Osteocyte (in vitro differentiated cells): ENCODE measurements at regions not wholly inside any gene's neighbourhood (a gene's known extent, or its start where the extent isn't known, plus 50 kb on each side); places are given as distances from the start of the nearest gene placed in this dataset.

Experiments
- DNase-seq: peaks from one replicate; pipeline ENCODE4 v3.0.0; 2021; ENCODE audit warnings: mixed read lengths; ENCODE audit not compliant: unreplicated experiment; ENCODE audit errors: extremely low spot score
- H3K27ac Mint-ChIP-seq: one replicate; pipeline ENCODE4 v1.8.0; 2021; ENCODE audit warnings: mild to moderate bottlenecking, mixed read lengths; ENCODE audit not compliant: unreplicated experiment
- H3K27me3 Mint-ChIP-seq: one replicate; pipeline ENCODE4 v1.8.0; 2021; ENCODE audit warnings: mixed read lengths; ENCODE audit not compliant: unreplicated experiment
- H3K36me3 Mint-ChIP-seq: one replicate; pipeline ENCODE4 v1.8.0; 2021; ENCODE audit warnings: mixed read lengths; ENCODE audit not compliant: unreplicated experiment
- H3K4me1 Mint-ChIP-seq: one replicate; pipeline ENCODE4 v1.8.0; 2021; ENCODE audit warnings: mixed read lengths; ENCODE audit not compliant: unreplicated experiment
- H3K4me3 Mint-ChIP-seq: one replicate; pipeline ENCODE4 v1.8.0; 2021; ENCODE audit warnings: mild to moderate bottlenecking, moderate library complexity, mixed read lengths; ENCODE audit not compliant: unreplicated experiment
- H3K9me3 Mint-ChIP-seq: one replicate; pipeline ENCODE4 v1.8.0; 2021; ENCODE audit warnings: mixed read lengths; ENCODE audit not compliant: unreplicated experiment
- TF ChIP-seq, protein P1 (sequence below): fragments of 200-600 bp; sonication (generic); IDR thresholded peaks from 2 replicates; pipeline ENCODE4 v1.5.0; 2021; ENCODE audit warnings: antibody characterized with exemption, mild to moderate bottlenecking, moderate library complexity

DNA sequence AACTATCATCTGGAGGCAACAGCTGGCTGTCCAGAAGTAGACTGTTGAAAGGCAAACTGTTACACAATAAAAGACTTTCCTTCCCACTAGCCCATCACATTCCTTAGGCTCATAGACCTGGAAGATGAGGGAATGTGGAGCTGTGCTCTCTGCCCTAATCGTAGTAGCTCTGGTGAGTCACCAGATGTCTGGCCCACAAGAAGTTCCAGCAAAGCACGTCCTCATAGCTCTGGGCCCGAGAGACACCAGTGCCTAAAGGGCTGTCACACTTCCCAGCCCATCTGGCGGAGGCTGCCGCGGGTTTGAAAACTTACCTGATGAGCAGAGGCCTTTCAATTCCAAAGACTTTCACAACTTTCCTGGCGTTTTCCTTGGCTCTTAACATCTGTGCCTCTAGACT lies 81.7 kb upstream of the STOX2 start:
- Mint-ChIP-seq H3K27me3 (no peaks in the 10 kb centered on the region), H3K4me1 (no peaks in the 10 kb centered on the region), H3K9me3 (no peaks in the 10 kb centered on the region), H3K27ac (no peak overlapping the region), H3K4me3 (no peak overlapping the region), H3K36me3 (no peaks in the 10 kb centered on the region)
- TF ChIP-seq, protein P1, sequence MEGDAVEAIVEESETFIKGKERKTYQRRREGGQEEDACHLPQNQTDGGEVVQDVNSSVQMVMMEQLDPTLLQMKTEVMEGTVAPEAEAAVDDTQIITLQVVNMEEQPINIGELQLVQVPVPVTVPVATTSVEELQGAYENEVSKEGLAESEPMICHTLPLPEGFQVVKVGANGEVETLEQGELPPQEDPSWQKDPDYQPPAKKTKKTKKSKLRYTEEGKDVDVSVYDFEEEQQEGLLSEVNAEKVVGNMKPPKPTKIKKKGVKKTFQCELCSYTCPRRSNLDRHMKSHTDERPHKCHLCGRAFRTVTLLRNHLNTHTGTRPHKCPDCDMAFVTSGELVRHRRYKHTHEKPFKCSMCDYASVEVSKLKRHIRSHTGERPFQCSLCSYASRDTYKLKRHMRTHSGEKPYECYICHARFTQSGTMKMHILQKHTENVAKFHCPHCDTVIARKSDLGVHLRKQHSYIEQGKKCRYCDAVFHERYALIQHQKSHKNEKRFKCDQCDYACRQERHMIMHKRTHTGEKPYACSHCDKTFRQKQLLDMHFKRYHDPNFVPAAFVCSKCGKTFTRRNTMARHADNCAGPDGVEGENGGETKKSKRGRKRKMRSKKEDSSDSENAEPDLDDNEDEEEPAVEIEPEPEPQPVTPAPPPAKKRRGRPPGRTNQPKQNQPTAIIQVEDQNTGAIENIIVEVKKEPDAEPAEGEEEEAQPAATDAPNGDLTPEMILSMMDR, result no peak
- DNase-seq, result no peak

- Mint-ChIP-seq H3K27me3 (no peaks in the 10 kb centered on the region), H3K27ac (no peak overlapping the region), H3K4me1 (no peaks in the 10 kb centered on the region), H3K4me3 (no peak overlapping the region), H3K36me3 (no peaks in the 10 kb centered on the region), H3K9me3 (no peaks in the 10 kb centered on the region)
- no peak for DNase-seq
- TF ChIP-seq, protein P1, result no peak
Observed at GRCh38 chr4:183825346-183825745, 79.8 kb upstream of the STOX2 start.

DNA sequence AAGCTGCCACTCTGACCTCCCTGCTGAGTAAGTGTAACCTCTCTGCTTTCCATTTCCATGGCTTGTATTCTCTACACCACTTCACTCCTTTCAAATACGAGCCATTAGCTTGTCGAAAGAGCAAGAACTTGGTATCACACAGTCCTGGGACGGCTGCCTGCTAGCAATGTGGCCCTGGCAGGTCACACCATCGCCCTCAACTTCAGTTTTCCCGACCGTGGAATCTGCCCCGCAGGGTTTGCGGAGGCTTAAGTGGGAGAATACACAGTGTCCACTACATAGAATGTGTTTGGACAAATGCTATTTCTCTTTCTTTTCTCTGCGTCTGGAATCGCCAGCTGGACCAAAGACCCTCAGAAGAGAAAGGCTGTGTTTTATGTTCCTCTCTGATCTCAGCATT lies 78.6 kb upstream of the STOX2 start:
- no peak for DNase-seq
- H3K27ac Mint-ChIP-seq, result no peak overlapping the region
- H3K36me3 Mint-ChIP-seq, result no peaks in the 10 kb centered on the region
- H3K4me3 Mint-ChIP-seq, result no peak overlapping the region
- TF ChIP-seq, protein P1, result no peak
- H3K27me3 Mint-ChIP-seq, result no peaks in the 10 kb centered on the region
- H3K4me1 Mint-ChIP-seq, result no peaks in the 10 kb centered on the region
- H3K9me3 Mint-ChIP-seq, result no peaks in the 10 kb centered on the region

GRCh38 chr4:183828125-183828524 lies 77.0 kb upstream of the STOX2 start:
- no peak overlapping the region for H3K4me3 Mint-ChIP-seq
- no peak overlapping the region for H3K27ac Mint-ChIP-seq
- no peaks in the 10 kb centered on the region for H3K9me3 Mint-ChIP-seq
- no peaks in the 10 kb centered on the region for H3K27me3 Mint-ChIP-seq
- no peaks in the 10 kb centered on the region for H3K4me1 Mint-ChIP-seq
- TF ChIP-seq, protein P1, result no peak
- H3K36me3 Mint-ChIP-seq, result no peaks in the 10 kb centered on the region
- no peak for DNase-seq

- H3K9me3 Mint-ChIP-seq, result no peaks in the 10 kb centered on the region
- no peak for DNase-seq
- no peaks in the 10 kb centered on the region for H3K36me3 Mint-ChIP-seq
- H3K4me3 Mint-ChIP-seq, result no peak overlapping the region
- H3K4me1 Mint-ChIP-seq, result no peaks in the 10 kb centered on the region
- no peaks in the 10 kb centered on the region for H3K27me3 Mint-ChIP-seq
- no peak overlapping the region for H3K27ac Mint-ChIP-seq
- TF ChIP-seq, protein P1, result no peak
Observed at GRCh38 chr4:183828839-183829238, 76.3 kb upstream of the STOX2 start.
